H9 (cell line): ENCODE measurements at regions not wholly inside any gene's neighbourhood (a gene's known extent, or its start where the extent isn't known, plus 50 kb on each side); places are given as distances from the start of the nearest gene placed in this dataset.

ENCODE experiments used
- DNase-seq: peaks from one replicate; pipeline ENCODE4 v3.0.0-alpha.2; 2017
- H2AFZ ChIP-seq: one replicate; pipeline ENCODE4 v1.6.1; 2013; ENCODE audit warnings: mild to moderate bottlenecking, low read length, control low read depth, moderate library complexity
- H2AK5ac ChIP-seq: 2 replicates; pipeline ENCODE4 v1.6.1; 2013; ENCODE audit warnings: low read length, control low read depth, mixed read lengths; ENCODE audit not compliant: insufficient read length
- H2BK120ac ChIP-seq: one replicate; pipeline ENCODE4 v1.6.1; 2013; ENCODE audit warnings: low read depth, mild to moderate bottlenecking, low read length, control low read depth, inconsistent platforms; ENCODE audit not compliant: poor library complexity, severe bottlenecking
- H2BK12ac ChIP-seq: 2 replicates; pipeline ENCODE4 v1.6.1; 2013; ENCODE audit warnings: low read length, control low read depth, mixed read lengths, low read depth; ENCODE audit not compliant: insufficient read length
- H2BK15ac ChIP-seq: 2 replicates; pipeline ENCODE4 v1.6.1; 2013; ENCODE audit warnings: low read depth, low read length, control low read depth
- H2BK20ac ChIP-seq: one replicate; pipeline ENCODE4 v1.6.1; 2013; ENCODE audit warnings: low read depth, mild to moderate bottlenecking, low read length, control low read depth, inconsistent platforms; ENCODE audit not compliant: poor library complexity, severe bottlenecking
- H2BK5ac ChIP-seq: 2 replicates; pipeline ENCODE4 v1.6.1; 2013; ENCODE audit warnings: low read length, control low read depth, mixed read lengths; ENCODE audit not compliant: insufficient read length
- H3K14ac ChIP-seq: 2 replicates; pipeline ENCODE4 v1.6.1; 2013; ENCODE audit warnings: low read length, control low read depth; ENCODE audit not compliant: insufficient read depth
- H3K18ac ChIP-seq: 2 replicates; pipeline ENCODE4 v1.6.1; 2013; ENCODE audit warnings: low read depth, mild to moderate bottlenecking, mixed read lengths, low read length, control low read depth; ENCODE audit not compliant: insufficient read length
- H3K23ac ChIP-seq: 2 replicates; pipeline ENCODE4 v1.6.1; 2013; ENCODE audit warnings: low read length, control low read depth, mixed read lengths, low read depth; ENCODE audit not compliant: insufficient read length
- H3K23me2 ChIP-seq: 2 replicates; pipeline ENCODE4 v1.6.1; 2013; ENCODE audit warnings: low read depth, mild to moderate bottlenecking, mixed read lengths, low read length, control low read depth; ENCODE audit not compliant: insufficient read length, poor library complexity, severe bottlenecking
- H3K27ac ChIP-seq: 2 replicates; pipeline ENCODE4 v1.5.1; 2013; ENCODE audit warnings: low read length, control low read depth, mixed read lengths, low read depth; ENCODE audit not compliant: insufficient read length
- H3K27me3 ChIP-seq: 2 replicates; pipeline ENCODE4 v1.6.1; 2013; ENCODE audit warnings: low read length, control low read depth, inconsistent platforms; ENCODE audit not compliant: insufficient read depth
- H3K4ac ChIP-seq: 2 replicates; pipeline ENCODE4 v1.6.1; 2013; ENCODE audit warnings: low read depth, mild to moderate bottlenecking, control low read depth, inconsistent platforms, low read length, moderate library complexity
- H3K4me1 ChIP-seq: 2 replicates; pipeline ENCODE4 v1.6.1; 2013; ENCODE audit warnings: low read length, control low read depth, inconsistent platforms; ENCODE audit not compliant: insufficient read depth
- H3K4me2 ChIP-seq: 2 replicates; pipeline ENCODE4 v1.6.1; 2013; ENCODE audit warnings: low read length, control low read depth, mixed read lengths; ENCODE audit not compliant: insufficient read length, insufficient read depth
- H3K56ac ChIP-seq: 2 replicates; pipeline ENCODE4 v1.6.1; 2013; ENCODE audit warnings: low read depth, mild to moderate bottlenecking, mixed read lengths, low read length, control low read depth; ENCODE audit not compliant: insufficient read length
- H3K79me1 ChIP-seq: 2 replicates; pipeline ENCODE4 v1.6.1; 2013; ENCODE audit warnings: low read depth, mild to moderate bottlenecking, moderate library complexity, low read length, control low read depth, inconsistent platforms; ENCODE audit not compliant: insufficient read depth, poor library complexity, severe bottlenecking
- H3K79me2 ChIP-seq: 2 replicates; pipeline ENCODE4 v1.6.1; 2013; ENCODE audit warnings: low read length, control low read depth, inconsistent platforms; ENCODE audit not compliant: insufficient read depth
- H3K9ac ChIP-seq: 2 replicates; pipeline ENCODE4 v1.6.1; 2013; ENCODE audit warnings: low read length, control low read depth, mixed read lengths; ENCODE audit not compliant: insufficient read length; ENCODE audit errors: extremely low read depth
- H3K9me3 ChIP-seq: one replicate; pipeline ENCODE4 v1.6.1; 2013; ENCODE audit warnings: low read depth, low read length, inconsistent platforms; ENCODE audit not compliant: control insufficient read depth
- H3T11ph ChIP-seq: one replicate; pipeline ENCODE4 v1.6.1; 2013; ENCODE audit warnings: mild to moderate bottlenecking, low read length, control low read depth, inconsistent platforms
- H4K20me1 ChIP-seq: one replicate; pipeline ENCODE4 v1.6.1; 2013; ENCODE audit not compliant: control insufficient read depth, insufficient read length, insufficient read depth
- H4K5ac ChIP-seq: 2 replicates; pipeline ENCODE4 v1.6.1; 2013; ENCODE audit warnings: low read depth, mild to moderate bottlenecking, mixed read lengths, low read length, control low read depth; ENCODE audit not compliant: insufficient read length
- H4K8ac ChIP-seq: replicated peaks from 2 replicates; pipeline ENCODE4 v1.6.1; 2013; ENCODE audit warnings: low read length, control low read depth, mixed read lengths, low read depth; ENCODE audit not compliant: insufficient read length
- H4K91ac ChIP-seq: 2 replicates; pipeline ENCODE4 v1.6.1; 2013; ENCODE audit warnings: low read depth, mild to moderate bottlenecking, moderate library complexity, mixed read lengths, low read length, control low read depth; ENCODE audit not compliant: insufficient read length
- H3K27ac Mint-ChIP-seq, 3 experiments: 2 replicates in 2 of 3; 3 replicates in 1 of 3; pipeline ENCODE4 v1.8.0; 2020 to 2021; ENCODE audit warnings: mixed read lengths in 3 of 3, mild to moderate bottlenecking in 1 of 3, moderate library complexity in 1 of 3
- H3K27me3 Mint-ChIP-seq: 2 replicates; pipeline ENCODE4 v1.8.0; 2021; ENCODE audit warnings: low read depth, mild to moderate bottlenecking, moderate library complexity, mixed read lengths
- H3K36me3 Mint-ChIP-seq, 3 experiments: 2 replicates in 2 of 3; 3 replicates in 1 of 3; pipeline ENCODE4 v1.8.0; 2020 to 2021; ENCODE audit warnings: low read depth in 3 of 3, mixed read lengths in 3 of 3; ENCODE audit not compliant: insufficient read depth in 1 of 3
- H3K4me1 Mint-ChIP-seq, 2 experiments: 2 replicates each; pipeline ENCODE4 v1.8.0; 2020; ENCODE audit warnings: mixed read lengths in 2 of 2
- H3K4me3 Mint-ChIP-seq, 2 experiments: 2 replicates in 1 of 2; 3 replicates in 1 of 2; pipeline ENCODE4 v1.8.0; 2020 to 2021; ENCODE audit warnings: mild to moderate bottlenecking in 2 of 2, mixed read lengths in 2 of 2, moderate library complexity in 1 of 2
- H3K9me3 Mint-ChIP-seq, 2 experiments: 2 replicates in 1 of 2; 3 replicates in 1 of 2; pipeline ENCODE4 v1.8.0; 2020; ENCODE audit warnings: mild to moderate bottlenecking in 2 of 2, mixed read lengths in 2 of 2, moderate library complexity in 1 of 2
- CTCF ChIP-seq: fragments of 200-600 bp; sonication (generic); conservative IDR thresholded peaks from 3 replicates; pipeline ENCODE4 v1.8.0; 2021; ENCODE audit warnings: antibody characterized with exemption, mild to moderate bottlenecking
- WGBS: extraction: QIAGEN DNeasy Blood & Tissue Kit; methylation state at CpG from one replicate; pipeline ENCODE4 v1.1.7; 2013; ENCODE audit warnings: missing lambda C conversion rate, low lambda C conversion rate, mixed read lengths; ENCODE audit not compliant: insufficient read length; ENCODE audit errors: extremely low coverage; 5-methylcytosine and 5-hydroxymethylcytosine counted together

- Mint-ChIP-seq H3K27me3 (no peaks in the 10 kb centered on the region), H3K9me3 (no peaks in the 10 kb centered on the region; a peak in 1 of 5 replicates), H3K4me3 (no peak overlapping the region)
Measured at GRCh38 chr11:28763151-28763550, 655.0 kb downstream of the METTL15 start.

More at GRCh38 chr11:28763151-28763550, 655.0 kb downstream of the METTL15 start:
- no peak overlapping the region for H4K8ac ChIP-seq
- H3K4me2 ChIP-seq: no peak overlapping the region
- H3K9me3 ChIP-seq: no peaks in the 10 kb centered on the region
- peaks cover 6% of the 10 kb centered on the region; the same call in 1 of the 2 replicates for H3K4me1 ChIP-seq
- H2AFZ ChIP-seq: no peak overlapping the region
- H3K23me2 ChIP-seq: no peaks in the 10 kb centered on the region
- H2BK20ac ChIP-seq: no peak overlapping the region
- no peak overlapping the region for H3K4ac ChIP-seq
- H3K18ac ChIP-seq: no peak overlapping the region
- no peak overlapping the region for H3K23ac ChIP-seq
- H3K79me1 ChIP-seq: no peaks in the 10 kb centered on the region
- H3K56ac ChIP-seq: no peak overlapping the region
- no peak overlapping the region for H4K5ac ChIP-seq
- no peak overlapping the region for H2BK12ac ChIP-seq
- no peak overlapping the region for H2AK5ac ChIP-seq
- H4K20me1 ChIP-seq: no peaks in the 10 kb centered on the region
- H3T11ph ChIP-seq: no peak overlapping the region
- no peak overlapping the region for H3K14ac ChIP-seq
- peaks cover 15 to 18% of the 10 kb centered on the region in 2 experiments for H3K4me1 Mint-ChIP-seq
- DNase-seq: no peak
- no peak for TF ChIP-seq CTCF
- H3K27ac Mint-ChIP-seq: no peak overlapping the region
- no peak overlapping the region for H2BK15ac ChIP-seq
- no peaks in the 10 kb centered on the region for H3K79me2 ChIP-seq
- H3K27ac ChIP-seq: no peak overlapping the region
- no CpG with 5 or more reads among the region's 1 CpG for WGBS
- H3K9ac ChIP-seq: no peak overlapping the region
- H2BK120ac ChIP-seq: no peak overlapping the region
- no peak overlapping the region for H2BK5ac ChIP-seq
- no peaks in the 10 kb centered on the region for H3K36me3 Mint-ChIP-seq
- no peak overlapping the region for H4K91ac ChIP-seq
- no peaks in the 10 kb centered on the region for H3K27me3 ChIP-seq
